GM21529 (cell line): ENCODE measurements at regions not wholly inside any gene's neighbourhood (a gene's known extent, or its start where the extent isn't known, plus 50 kb on each side); places are given as distances from the start of the nearest gene placed in this dataset.
"Not testable (repeated sequence)": the region's sequence is repeated elsewhere in the genome, so short reads cannot be mapped to it uniquely, and the experiment has no call there.

Experiments used
- ATAC-seq: cut with Tn5 transposase; IDR thresholded peaks from one replicate; pipeline ENCODE4 v1.9.1; 2021; ENCODE audit not compliant: unreplicated experiment

- no peak for ATAC-seq
Measured at GRCh38 chr6:79394690-79395089, 142.5 kb downstream of the LCA5 start.

- no peak for ATAC-seq
Measured at GRCh38 chr6:79392094-79392493, 145.1 kb downstream of the LCA5 start.

DNA sequence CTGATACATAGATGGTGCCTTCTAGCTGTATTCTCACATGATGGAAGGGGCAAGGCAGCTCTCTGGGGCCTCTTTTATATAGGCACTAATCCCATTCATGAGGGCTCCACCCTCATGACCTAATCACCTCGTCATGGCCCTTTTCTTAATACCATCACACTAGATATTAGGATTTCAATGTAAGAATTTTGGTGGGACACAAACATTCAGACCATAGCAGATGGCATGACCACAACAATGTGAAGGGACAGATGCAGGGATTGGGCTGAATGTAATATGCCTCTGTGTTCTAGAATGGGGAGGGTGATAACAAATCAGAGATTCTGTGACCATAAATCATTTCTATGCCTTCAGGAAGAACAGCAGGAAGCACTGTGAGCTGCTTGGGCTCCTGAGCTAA is 145.8 kb downstream of the LCA5 start:
- ATAC-seq, result no peak

- no peak for ATAC-seq
Measured at GRCh38 chr6:79385893-79386292, 151.3 kb downstream of the LCA5 start.

DNA sequence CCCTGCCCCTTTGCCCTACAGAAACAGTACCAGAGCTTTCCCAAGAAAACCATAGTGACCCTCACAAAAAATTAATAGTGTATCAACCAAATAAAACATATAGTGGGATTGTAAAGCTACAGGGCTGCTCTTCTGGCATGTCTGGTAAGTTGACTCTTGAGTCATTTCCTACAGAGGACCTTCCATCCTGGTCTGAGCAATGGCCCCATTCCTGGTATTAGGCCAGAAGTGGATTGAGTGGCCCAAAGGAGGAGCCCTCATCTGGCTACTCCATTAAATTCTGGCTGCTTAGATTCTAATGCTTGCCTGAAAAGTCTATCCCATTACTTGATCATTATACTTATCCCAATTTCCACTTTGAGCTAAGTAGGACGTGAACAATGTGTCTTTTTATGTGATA is 150.9 kb upstream of the HMGN3 start:
- ATAC-seq, result no peak

DNA sequence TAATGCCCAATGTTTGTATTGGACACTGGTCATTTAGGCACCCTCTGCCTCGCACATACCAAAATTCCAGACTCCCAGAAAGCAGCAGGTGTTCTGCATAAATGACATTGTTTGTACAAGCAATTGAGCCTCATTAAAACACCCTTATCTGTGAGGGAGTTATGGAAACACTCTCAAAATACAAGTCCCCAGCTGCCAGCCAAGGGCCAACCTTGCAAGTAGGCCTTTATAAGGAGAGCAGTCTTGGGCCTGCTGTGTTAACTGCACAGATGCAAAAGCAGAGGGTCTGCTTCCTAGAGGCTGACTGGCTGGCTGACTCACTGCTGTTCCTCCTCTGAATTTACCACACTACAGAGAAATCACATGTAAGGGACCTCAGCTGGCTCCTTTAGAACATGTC is 150.4 kb upstream of the HMGN3 start:
- no peak for ATAC-seq

- no peak for ATAC-seq
Measured at GRCh38 chr6:79378957-79379356, 144.5 kb upstream of the HMGN3 start.

GRCh38 chr6:79377888-79378348 is 143.4 kb upstream of the HMGN3 start:
- peak; percentile 67 for ATAC-seq

DNA sequence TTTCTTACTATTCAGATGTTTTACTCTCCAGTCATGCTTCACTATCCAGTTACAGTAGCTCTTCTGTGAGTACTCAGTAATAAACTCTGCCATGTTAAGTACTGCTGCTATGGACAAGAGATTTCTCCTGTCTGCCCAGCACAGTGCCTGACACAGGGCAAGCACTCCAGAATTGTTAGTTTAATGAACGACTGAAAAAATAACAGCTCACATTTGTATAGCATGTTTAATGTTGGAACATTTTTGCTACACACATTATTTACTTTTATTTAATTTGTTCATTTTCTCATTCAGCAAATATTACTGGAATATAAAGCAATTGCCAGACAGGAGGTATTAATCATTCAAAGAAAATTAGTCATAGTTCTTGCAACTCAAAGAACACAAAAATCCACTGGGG is 142.6 kb upstream of the HMGN3 start:
- no peak for ATAC-seq

DNA sequence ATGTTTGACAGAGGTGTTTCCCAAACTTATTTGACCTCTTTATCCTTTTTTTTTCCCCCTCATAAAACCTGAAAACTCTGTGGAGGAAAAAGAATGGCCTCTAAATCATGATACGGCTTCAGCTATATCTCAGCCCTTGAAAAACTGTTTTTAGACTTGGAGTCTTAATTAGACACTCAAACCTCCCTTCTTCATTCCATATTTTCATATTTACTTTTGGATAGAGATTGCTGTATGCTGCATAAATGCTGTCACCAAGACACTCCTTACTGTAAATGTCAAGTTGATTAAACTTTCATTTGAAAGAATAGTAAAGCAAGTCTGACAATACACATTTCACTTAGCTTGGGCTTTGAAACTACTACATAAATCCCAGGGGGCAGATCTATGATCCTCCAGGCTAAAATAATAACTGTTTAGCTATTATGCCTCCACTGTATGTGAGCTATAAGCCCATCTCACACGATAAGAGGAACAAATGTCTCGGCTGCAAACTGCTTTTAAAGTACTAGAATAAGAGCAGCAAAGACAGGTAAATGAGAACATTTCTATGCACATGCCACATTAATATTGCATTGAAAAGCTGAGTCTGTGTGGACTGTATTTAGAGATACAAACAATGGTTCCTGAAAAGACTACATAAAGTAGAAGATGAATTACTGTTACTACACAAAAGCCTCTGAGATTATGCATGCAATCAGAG is 141.3 kb upstream of the HMGN3 start:
- no peak for ATAC-seq

- ATAC-seq, result no peak
Measured at GRCh38 chr6:79374308-79374707, 139.8 kb upstream of the HMGN3 start.

DNA sequence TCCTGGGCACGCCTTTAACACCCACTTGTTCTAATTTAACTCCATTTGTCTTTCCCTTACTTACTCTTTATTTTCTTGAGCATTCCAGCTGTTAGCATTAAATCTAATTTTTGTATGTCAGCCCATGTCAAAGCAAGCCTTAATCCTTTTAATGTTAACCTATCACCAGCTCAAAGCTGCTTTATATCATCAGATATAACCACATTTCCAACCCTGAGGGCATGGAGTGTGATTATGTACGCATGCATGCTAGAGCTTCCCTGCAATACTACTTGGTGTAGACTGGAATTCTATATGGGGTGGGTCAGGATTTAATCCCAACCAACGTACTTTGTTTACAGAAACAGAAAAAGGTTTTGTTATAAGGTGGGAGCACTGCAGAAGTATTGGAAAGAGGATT is 139.4 kb upstream of the HMGN3 start:
- no peak for ATAC-seq

- no peak for ATAC-seq
Measured at GRCh38 chr6:79373246-79373645, 138.8 kb upstream of the HMGN3 start.

GRCh38 chr6:79372757-79373156 is 138.3 kb upstream of the HMGN3 start:
- no peak for ATAC-seq

DNA sequence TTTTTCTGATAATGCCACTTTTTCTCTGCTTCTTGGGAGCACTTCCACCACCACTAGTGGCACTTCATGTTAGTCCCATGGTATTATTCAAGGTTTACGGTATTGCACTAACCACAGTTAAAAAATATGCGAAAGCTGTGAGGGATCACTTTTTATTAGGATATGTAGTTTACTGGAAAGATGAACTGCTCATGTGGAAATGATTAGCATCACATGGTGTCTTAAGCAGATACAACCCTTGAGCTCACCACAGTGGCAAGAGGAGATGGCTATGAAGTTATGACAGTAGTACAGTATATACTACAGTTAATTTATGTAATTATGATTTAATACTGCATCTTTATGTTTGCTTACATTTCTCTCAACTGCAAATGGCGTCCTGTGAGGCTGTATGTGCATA is 134.5 kb upstream of the HMGN3 start:
- no peak for ATAC-seq

GRCh38 chr6:79363441-79363840 is 129.0 kb upstream of the HMGN3 start:
- not testable (repeated sequence) for ATAC-seq

- not testable (repeated sequence) for ATAC-seq
Measured at GRCh38 chr6:79361074-79361473, 126.6 kb upstream of the HMGN3 start.

- no peak for ATAC-seq
Measured at GRCh38 chr6:79353226-79353625, 118.7 kb upstream of the HMGN3 start.

DNA sequence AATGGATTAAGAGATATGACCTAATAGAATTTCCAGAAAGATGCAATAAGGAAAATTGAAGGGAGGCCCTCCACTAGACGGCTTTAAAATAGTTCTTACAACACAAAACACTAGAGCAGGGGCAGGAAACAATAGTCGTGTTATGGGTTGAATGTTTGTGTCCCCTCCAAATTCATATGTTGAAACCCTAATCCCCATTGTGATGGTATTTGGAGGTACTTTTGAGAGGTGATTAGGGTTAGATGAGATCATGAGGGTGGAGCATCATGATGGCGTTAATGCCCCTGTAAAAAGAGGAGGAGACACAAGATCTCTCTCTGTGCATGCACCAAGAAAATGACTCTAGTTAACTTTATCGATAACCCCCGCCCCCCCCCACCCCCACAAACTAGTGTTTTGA is 104.0 kb upstream of the HMGN3 start:
- ATAC-seq, result no peak

DNA sequence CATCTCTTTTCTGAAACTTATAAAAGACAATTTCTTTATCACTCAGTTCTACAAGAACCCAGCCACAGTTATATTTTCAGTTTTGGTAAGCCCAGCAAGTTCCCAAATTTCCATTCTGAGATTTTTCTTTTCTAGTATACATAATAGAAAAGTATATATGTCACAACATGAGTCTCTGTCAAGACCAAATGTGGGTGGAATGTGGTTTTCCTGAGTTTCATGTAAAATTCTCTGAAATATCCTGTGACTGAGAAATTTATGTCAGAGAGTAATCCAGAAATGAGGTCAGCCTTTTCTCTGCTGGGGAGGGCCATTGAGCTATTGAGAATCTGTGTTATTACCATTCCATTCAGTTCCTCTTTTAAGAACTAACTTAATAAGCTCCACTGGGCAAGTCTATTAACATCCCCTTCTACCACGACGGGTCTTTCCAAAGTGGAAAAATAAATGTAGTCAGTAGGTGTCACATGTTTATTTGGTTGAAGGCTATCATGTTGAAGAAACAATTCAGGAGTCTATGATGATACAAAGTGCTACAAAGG is 100.7 kb upstream of the HMGN3 start:
- ATAC-seq, result peak; percentile 90

- no peak for ATAC-seq
Measured at GRCh38 chr6:79334674-79335073, 100.2 kb upstream of the HMGN3 start.

DNA sequence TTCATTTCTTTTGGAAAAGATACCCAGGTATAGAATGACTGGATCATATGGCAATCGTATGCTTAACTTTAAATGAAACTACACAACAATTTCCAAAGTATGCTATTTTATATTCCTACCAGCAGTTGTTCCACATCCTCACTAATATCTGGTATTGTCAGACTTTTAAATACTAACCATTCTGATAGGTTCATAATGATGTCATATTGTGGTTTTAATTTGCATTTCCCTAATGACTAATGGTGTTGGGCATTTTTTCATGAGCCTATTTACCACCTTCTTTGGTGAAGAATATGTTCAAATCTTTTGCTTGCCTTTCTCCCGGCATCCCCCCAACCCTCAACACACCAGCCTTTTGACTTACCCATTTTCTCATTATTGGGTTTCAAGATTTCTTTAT is 96.2 kb upstream of the HMGN3 start:
- no peak for ATAC-seq

DNA sequence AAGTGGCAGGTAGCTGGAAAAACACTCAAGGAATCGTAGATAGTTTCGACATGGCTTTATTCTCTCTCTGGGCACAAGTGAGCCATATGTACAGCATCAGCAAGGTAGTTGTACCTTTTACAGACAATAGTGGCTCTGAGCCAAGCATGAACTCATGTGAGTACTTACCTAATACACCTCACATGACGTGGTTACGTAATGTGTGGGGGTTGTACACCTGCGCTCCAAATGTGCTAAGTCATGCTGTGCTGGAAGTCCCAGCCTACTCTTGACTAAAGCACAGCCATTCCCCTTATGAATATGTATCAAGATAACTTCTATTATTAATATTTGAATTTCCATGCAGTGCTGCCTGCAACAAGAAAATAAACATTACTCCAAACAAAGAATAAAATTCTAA is 78.8 kb upstream of the HMGN3 start:
- no peak for ATAC-seq
